ENCODE measurements at regions not wholly inside any gene's neighbourhood (a gene's known extent, or its start where the extent isn't known, plus 50 kb on each side); places are given as distances from the start of the nearest gene placed in this dataset.
"Not testable (repeated sequence)": the region's sequence is repeated elsewhere in the genome, so short reads cannot be mapped to it uniquely, and the experiment has no call there.

- intact Hi-C loops (cut with micrococcal nuclease; ENCODE audit: unreplicated experiment); H3K36me3 ChIP-seq (replicated peaks in 1 of 2; ENCODE audit: control insufficient read depth in 1 of 2, insufficient read depth in 2 of 2, low read length in 2 of 2); DNase-seq (ENCODE audit: low spot score); H3K27me3 ChIP-seq (ENCODE audit: control insufficient read depth in 1 of 2, insufficient read depth in 2 of 2, low read length in 2 of 2); H3K9ac ChIP-seq (ENCODE audit: insufficient read depth, low read depth, low read length); CTCF ChIA-PET (ENCODE audit: low intra/inter-chr PET ratio, low total read pairs); H3K4me3 ChIP-seq (replicated peaks in 1 of 3; ENCODE audit: insufficient read depth in 1 of 3, low read depth in 2 of 3, low read length in 3 of 3); in situ Hi-C loops (cut with HindIII; ENCODE audit: extremely low pct_ligation_motif_present, low pct_unique_long_range_greater_than_20kb); H3K4me1 ChIP-seq (ENCODE audit: insufficient read depth, low read length); BruUV-seq (replicated peaks); H3K9me3 ChIP-seq (ENCODE audit: low read length); H2AFZ ChIP-seq (ENCODE audit: low read length); H3K79me2 ChIP-seq (ENCODE audit: insufficient read depth, low read length); ATAC-seq; FAIRE-seq; H3K27ac ChIP-seq (ENCODE audit: extremely low read length, insufficient read depth, low read length); POLR2A ChIA-PET; H4K20me1 ChIP-seq (ENCODE audit: insufficient read depth, low read length); H3K4me2 ChIP-seq (ENCODE audit: low read depth, low read length): not testable (repeated sequence)
- 80% methylated on average over 1 of the region's 12 CpGs for WGBS (ENCODE audit: low lambda C conversion rate)
Measured at GRCh38 chr18:15003231-15003630, 255.3 kb downstream of the ANKRD30B start.

- CTCF ChIA-PET (ENCODE audit: low intra/inter-chr PET ratio, low total read pairs); H3K79me2 ChIP-seq (ENCODE audit: insufficient read depth, low read length); POLR2A ChIA-PET; H3K9me3 ChIP-seq (ENCODE audit: low read length); H3K36me3 ChIP-seq (replicated peaks in 1 of 2; ENCODE audit: control insufficient read depth in 1 of 2, insufficient read depth in 2 of 2, low read length in 2 of 2); ATAC-seq; H2AFZ ChIP-seq (ENCODE audit: low read length); H4K20me1 ChIP-seq (ENCODE audit: insufficient read depth, low read length); DNase-seq (ENCODE audit: low spot score); H3K27me3 ChIP-seq (ENCODE audit: control insufficient read depth in 1 of 2, insufficient read depth in 2 of 2, low read length in 2 of 2); BruUV-seq (replicated peaks); intact Hi-C loops (cut with micrococcal nuclease; ENCODE audit: unreplicated experiment); H3K4me3 ChIP-seq (replicated peaks in 1 of 3; ENCODE audit: insufficient read depth in 1 of 3, low read depth in 2 of 3, low read length in 3 of 3); FAIRE-seq; H3K9ac ChIP-seq (ENCODE audit: insufficient read depth, low read depth, low read length); H3K4me1 ChIP-seq (ENCODE audit: insufficient read depth, low read length); H3K4me2 ChIP-seq (ENCODE audit: low read depth, low read length); in situ Hi-C loops (cut with HindIII; ENCODE audit: extremely low pct_ligation_motif_present, low pct_unique_long_range_greater_than_20kb); H3K27ac ChIP-seq (ENCODE audit: extremely low read length, insufficient read depth, low read length): not testable (repeated sequence)
- 0% methylated on average over 2 of the region's 18 CpGs for WGBS (ENCODE audit: low lambda C conversion rate)
Measured at GRCh38 chr18:15003636-15004269, 255.8 kb downstream of the ANKRD30B start.

GRCh38 chr18:15004270-15004973 lies 256.4 kb downstream of the ANKRD30B start:
- POLR2A ChIA-PET, result not testable (repeated sequence)

More at GRCh38 chr18:15004270-15004973, 256.4 kb downstream of the ANKRD30B start:
- H3K4me2 ChIP-seq (ENCODE audit: low read depth, low read length); BruUV-seq (replicated peaks); H4K20me1 ChIP-seq (ENCODE audit: insufficient read depth, low read length); in situ Hi-C loops (cut with HindIII; ENCODE audit: extremely low pct_ligation_motif_present, low pct_unique_long_range_greater_than_20kb); intact Hi-C loops (cut with micrococcal nuclease; ENCODE audit: unreplicated experiment); H2AFZ ChIP-seq (ENCODE audit: low read length); H3K27ac ChIP-seq (ENCODE audit: extremely low read length, insufficient read depth, low read length); H3K4me1 ChIP-seq (ENCODE audit: insufficient read depth, low read length); H3K36me3 ChIP-seq (replicated peaks in 1 of 2; ENCODE audit: control insufficient read depth in 1 of 2, insufficient read depth in 2 of 2, low read length in 2 of 2); H3K79me2 ChIP-seq (ENCODE audit: insufficient read depth, low read length); ATAC-seq; H3K9me3 ChIP-seq (ENCODE audit: low read length); H3K27me3 ChIP-seq (ENCODE audit: control insufficient read depth in 1 of 2, insufficient read depth in 2 of 2, low read length in 2 of 2); DNase-seq (ENCODE audit: low spot score); FAIRE-seq; H3K4me3 ChIP-seq (replicated peaks in 1 of 3; ENCODE audit: insufficient read depth in 1 of 3, low read depth in 2 of 3, low read length in 3 of 3); H3K9ac ChIP-seq (ENCODE audit: insufficient read depth, low read depth, low read length); CTCF ChIA-PET (ENCODE audit: low intra/inter-chr PET ratio, low total read pairs): not testable (repeated sequence)
- 8% methylated on average over 4 of the region's 22 CpGs for WGBS (ENCODE audit: low lambda C conversion rate)
